ENCODE measurements at regions not wholly inside any gene's neighbourhood (a gene's known extent, or its start where the extent isn't known, plus 50 kb on each side); places are given as distances from the start of the nearest gene placed in this dataset.

DNA sequence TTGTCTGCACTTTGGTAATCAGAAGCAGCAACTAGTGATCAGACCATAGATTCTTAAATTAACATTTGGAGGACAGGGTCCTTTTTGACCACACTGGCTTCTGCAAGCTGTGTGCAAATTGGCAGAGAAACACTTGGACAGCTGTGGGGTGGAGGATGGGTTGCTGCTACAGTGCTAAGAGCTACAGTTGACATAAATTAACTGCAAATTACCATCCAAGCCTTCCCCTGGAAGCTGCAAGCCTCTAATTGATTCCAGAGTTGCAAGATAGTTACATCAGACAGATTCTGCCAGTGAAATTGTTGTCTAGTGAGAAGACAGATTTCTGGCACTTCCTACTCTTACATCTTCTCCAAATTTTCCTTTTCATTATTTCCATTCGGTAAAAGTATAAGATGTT, 517.7 kb downstream of the DIRAS2 start:
- intact Hi-C loops (cut with DNase I; ENCODE audit: low total_unique reads), result no loop called here
- Histone ChIP-seq H3K4me1 (peaks cover 10% of the 10 kb centered on the region), H3K27me3 (no peaks in the 10 kb centered on the region), H3K9me3 (no peaks in the 10 kb centered on the region), H3K36me3 (ENCODE audit: low read depth, missing control alignments) (no peaks in the 10 kb centered on the region), H3K4me3 (no peak overlapping the region), H3K27ac (no peak overlapping the region)
- TF ChIP-seq POLR2A (IDR thresholded peaks at IDR 0.05), result no peak
- TF ChIP-seq, protein P1, sequence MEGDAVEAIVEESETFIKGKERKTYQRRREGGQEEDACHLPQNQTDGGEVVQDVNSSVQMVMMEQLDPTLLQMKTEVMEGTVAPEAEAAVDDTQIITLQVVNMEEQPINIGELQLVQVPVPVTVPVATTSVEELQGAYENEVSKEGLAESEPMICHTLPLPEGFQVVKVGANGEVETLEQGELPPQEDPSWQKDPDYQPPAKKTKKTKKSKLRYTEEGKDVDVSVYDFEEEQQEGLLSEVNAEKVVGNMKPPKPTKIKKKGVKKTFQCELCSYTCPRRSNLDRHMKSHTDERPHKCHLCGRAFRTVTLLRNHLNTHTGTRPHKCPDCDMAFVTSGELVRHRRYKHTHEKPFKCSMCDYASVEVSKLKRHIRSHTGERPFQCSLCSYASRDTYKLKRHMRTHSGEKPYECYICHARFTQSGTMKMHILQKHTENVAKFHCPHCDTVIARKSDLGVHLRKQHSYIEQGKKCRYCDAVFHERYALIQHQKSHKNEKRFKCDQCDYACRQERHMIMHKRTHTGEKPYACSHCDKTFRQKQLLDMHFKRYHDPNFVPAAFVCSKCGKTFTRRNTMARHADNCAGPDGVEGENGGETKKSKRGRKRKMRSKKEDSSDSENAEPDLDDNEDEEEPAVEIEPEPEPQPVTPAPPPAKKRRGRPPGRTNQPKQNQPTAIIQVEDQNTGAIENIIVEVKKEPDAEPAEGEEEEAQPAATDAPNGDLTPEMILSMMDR (IDR thresholded peaks at IDR 0.05), result no peak
- 37 to 41% methylated on average over 1 of the region's 1 CpG for WGBS, 2 donors
- DNase-seq, result no peak

DNA sequence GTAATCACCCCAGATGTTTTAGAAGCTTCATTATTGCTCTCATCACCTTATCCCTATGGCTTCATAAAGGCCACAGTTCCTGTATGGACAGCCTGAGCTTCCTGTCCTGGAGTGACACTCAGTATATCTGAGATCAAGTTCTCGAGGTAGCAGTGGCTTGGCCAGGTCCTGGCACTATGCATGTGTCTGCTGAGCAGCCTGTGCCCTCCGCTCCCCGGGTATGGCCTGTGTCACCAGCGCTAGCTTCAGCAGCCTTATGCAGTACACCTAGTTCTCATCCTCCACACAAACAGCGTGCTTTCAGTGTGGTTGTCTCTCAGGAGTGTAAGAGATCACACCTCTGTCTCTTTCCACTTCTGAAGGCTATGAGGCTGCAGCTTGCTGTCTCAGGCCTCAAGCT, 514.7 kb downstream of the DIRAS2 start:
- Histone ChIP-seq H3K9me3 (no peaks in the 10 kb centered on the region), H3K4me3 (no peak overlapping the region), H3K36me3 (ENCODE audit: low read depth, missing control alignments) (no peaks in the 10 kb centered on the region), H3K4me1 (peaks cover 16% of the 10 kb centered on the region), H3K27me3 (no peaks in the 10 kb centered on the region), H3K27ac (no peak overlapping the region)
- intact Hi-C loops (cut with DNase I; ENCODE audit: low total_unique reads), result no loop called here
- no peak for DNase-seq
- TF ChIP-seq POLR2A (IDR thresholded peaks at IDR 0.05), result no peak
- TF ChIP-seq, protein P1 (IDR thresholded peaks at IDR 0.05), result no peak
- WGBS, 2 donors, result 66 to 67% methylated on average over 5 of the region's 5 CpGs

DNA sequence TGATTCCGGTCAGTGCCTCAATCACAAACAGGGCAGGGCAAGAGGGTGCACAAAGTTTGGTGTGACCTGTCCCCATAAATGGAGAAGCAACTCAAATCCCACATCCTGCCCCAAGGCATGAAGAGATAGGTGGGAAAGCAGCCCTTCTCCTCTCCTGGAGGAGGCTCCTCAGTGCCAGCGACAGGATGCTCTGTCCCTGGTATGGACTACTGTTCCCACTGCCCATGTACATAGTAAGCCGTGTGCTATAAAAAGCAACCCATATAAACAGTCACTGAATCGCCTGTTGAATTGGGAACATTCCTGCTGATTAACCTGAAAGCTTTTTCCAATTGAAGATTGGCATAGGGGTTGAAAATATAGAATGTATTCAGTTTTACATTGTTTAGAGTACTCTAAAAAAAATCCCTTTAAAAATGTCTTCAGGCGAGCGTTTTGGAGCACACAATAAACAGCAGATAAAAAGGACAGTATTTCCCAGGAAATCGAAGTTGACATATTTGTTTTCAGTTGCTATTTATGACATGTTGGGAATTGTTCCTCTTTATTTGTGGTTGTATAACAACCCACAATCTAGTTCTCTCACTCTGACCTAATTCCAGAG, 513.9 kb downstream of the DIRAS2 start:
- no peak for DNase-seq
- intact Hi-C loops (cut with DNase I; ENCODE audit: low total_unique reads), result no loop called here
- H3K9me3 ChIP-seq, result no peaks in the 10 kb centered on the region
- 79% methylated on average over 6 to 7 of the region's 7 CpGs for WGBS, 2 donors
- no peak overlapping the region for H3K27ac ChIP-seq
- no peak overlapping the region for H3K4me3 ChIP-seq
- no peak for TF ChIP-seq POLR2A (IDR thresholded peaks at IDR 0.05)
- TF ChIP-seq, protein P1 (IDR thresholded peaks at IDR 0.05), result no peak
- peaks cover 16% of the 10 kb centered on the region for H3K4me1 ChIP-seq
- no peaks in the 10 kb centered on the region for H3K36me3 ChIP-seq (ENCODE audit: low read depth, missing control alignments)
- H3K27me3 ChIP-seq, result no peaks in the 10 kb centered on the region

DNA sequence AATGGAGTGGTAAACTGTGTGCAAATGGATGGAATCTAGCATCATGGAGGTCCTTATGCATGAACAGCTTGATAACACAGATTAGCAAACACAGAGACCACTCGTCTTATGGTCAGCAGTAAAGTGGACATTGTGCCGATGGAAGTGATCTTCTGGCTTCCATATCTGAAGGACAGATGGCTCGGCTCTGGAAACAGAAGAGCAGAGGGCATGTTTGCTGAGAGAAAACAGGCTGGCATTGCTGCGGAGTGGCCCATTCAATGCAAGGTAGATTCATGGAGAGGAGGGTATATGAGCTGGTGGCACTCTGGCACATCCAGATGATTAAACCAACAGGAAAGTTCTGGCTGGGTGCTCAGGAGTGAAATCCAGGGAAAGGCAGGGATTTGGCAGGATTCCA, 513.2 kb downstream of the DIRAS2 start:
- no peak overlapping the region for H3K4me3 ChIP-seq
- WGBS, 2 donors, result 59 to 93% methylated on average over 4 of the region's 4 CpGs
- no peaks in the 10 kb centered on the region for H3K27me3 ChIP-seq
- no peaks in the 10 kb centered on the region for H3K36me3 ChIP-seq (ENCODE audit: low read depth, missing control alignments)
- peaks cover 16% of the 10 kb centered on the region for H3K4me1 ChIP-seq
- intact Hi-C loops (cut with DNase I; ENCODE audit: low total_unique reads), result no loop called here
- H3K27ac ChIP-seq, result no peak overlapping the region
- TF ChIP-seq, protein P1 (IDR thresholded peaks at IDR 0.05), result no peak
- TF ChIP-seq POLR2A (IDR thresholded peaks at IDR 0.05), result no peak
- DNase-seq, result no peak
- H3K9me3 ChIP-seq, result no peaks in the 10 kb centered on the region

DNA sequence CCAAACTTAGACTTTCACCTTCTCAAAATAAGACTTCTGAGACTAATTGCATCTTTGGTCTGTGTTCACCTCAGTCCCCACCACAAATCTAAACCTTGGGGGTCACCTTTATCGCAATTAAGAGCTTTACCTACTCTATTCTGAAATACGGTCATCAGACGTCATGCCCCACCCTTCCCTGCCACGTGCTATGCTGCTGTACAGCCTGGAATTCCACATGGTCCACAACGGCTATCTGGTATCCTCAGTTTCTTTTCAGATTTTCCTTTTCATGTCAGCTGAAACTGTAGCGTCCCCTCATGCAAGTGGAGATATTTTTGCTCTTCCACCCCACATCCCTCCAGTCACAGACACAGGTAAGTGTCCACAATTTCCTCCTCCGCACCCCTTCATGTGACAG, 511.1 kb downstream of the DIRAS2 start:
- no peak for DNase-seq
- WGBS, 2 donors, result 89 to 90% methylated on average over 7 of the region's 7 CpGs
- Histone ChIP-seq H3K4me1 (peaks cover 11% of the 10 kb centered on the region), H3K4me3 (no peak overlapping the region), H3K36me3 (ENCODE audit: low read depth, missing control alignments) (no peaks in the 10 kb centered on the region), H3K9me3 (no peaks in the 10 kb centered on the region), H3K27ac (peak overlapping the region; percentile 33 to 51), H3K27me3 (no peaks in the 10 kb centered on the region)
- intact Hi-C loops (cut with DNase I; ENCODE audit: low total_unique reads), result no loop called here
- TF ChIP-seq POLR2A (IDR thresholded peaks at IDR 0.05), result no peak
- TF ChIP-seq, protein P1 (IDR thresholded peaks at IDR 0.05), result no peak

Measured in testis (tissue), 2 donors.